K562 (cell line): ENCODE measurements at regions not wholly inside any gene's neighbourhood (a gene's known extent, or its start where the extent isn't known, plus 50 kb on each side); places are given as distances from the start of the nearest gene placed in this dataset.

Experiments
- ATAC-seq: fragments of 200-7000 bp; cut with Tn5 transposase; 3 replicates; pipeline ENCODE4 v1.9.1; 2020; ENCODE audit warnings: moderate library complexity
- BruUV-seq: library from RNA; stranded (reverse); fragments of 400-500 nt; replicated peaks from 2 replicates; lab custom pipeline; 2021; lab: Mats Ljungman, UMichigan
- CTCF ChIA-PET: fragments of 300-600 bp; formaldehyde crosslinking; extraction: SDS; loops from one replicate; lab custom pipeline; 2021; ENCODE audit warnings: low intra/inter-chr PET ratio; lab: Yijun Ruan, JAX
- POLR2A ChIA-PET: fragments of 300-600, 350-650 bp; sonication (Branson Sonifier 250); formaldehyde crosslinking; extraction: SDS; loops from one replicate; lab custom pipeline; 2021; ENCODE audit warnings: antibody characterized with exemption, inconsistent platforms; lab: Yijun Ruan, JAX
- DNase-seq, 4 experiments: peaks; one replicate each; pipeline versions ENCODE4 v3.0.0 to v3.0.0-alpha.2; 2011 to 2018; ENCODE audit warnings: low spot score in 3 of 4, mixed read lengths in 3 of 4; ENCODE audit errors: extremely low read depth in 1 of 4
- FAIRE-seq: peaks from 2 replicates; lab custom pipeline; 2011; peaks lifted over from hg19 to GRCh38; lab: Jason Lieb, UNC
- H2AFZ ChIP-seq: 2 replicates; pipeline ENCODE4 v1.6.0; 2011; ENCODE audit warnings: low read depth, low read length, control low read depth, inconsistent platforms
- H3K27ac ChIP-seq: fragments of 200-600 bp; 3 replicates; pipeline ENCODE4 v1.8.0; 2011; ENCODE audit warnings: low read depth, mild to moderate bottlenecking, control low read depth, inconsistent platforms, low read length, moderate library complexity, mixed read lengths; ENCODE audit errors: extremely low read depth
- H3K27me3 ChIP-seq, 2 experiments: fragments of 300-600 bp in 1 of 2; 2 replicates in 1 of 2; 3 replicates in 1 of 2; pipeline versions ENCODE4 v1.6.0 to v1.8.0; 2011; ENCODE audit warnings: inconsistent platforms in 2 of 2, low read length in 2 of 2, mild to moderate bottlenecking in 1 of 2, mixed read lengths in 1 of 2, moderate library complexity in 1 of 2; ENCODE audit not compliant: control insufficient read depth in 2 of 2, insufficient read depth in 2 of 2
- H3K36me3 ChIP-seq: fragments of 300-600 bp; 3 replicates; pipeline ENCODE4 v1.8.0; 2011; ENCODE audit warnings: mild to moderate bottlenecking, low read length, inconsistent platforms; ENCODE audit not compliant: control insufficient read depth, insufficient read depth
- H3K4me1 ChIP-seq, 2 experiments: fragments of 200-600 bp in 1 of 2; replicated peaks in 1 of 2; 2 replicates in 1 of 2; 3 replicates in 1 of 2; pipeline versions ENCODE4 v1.5.1 to v1.8.0; 2011; ENCODE audit warnings: inconsistent platforms in 2 of 2, low read length in 2 of 2, mild to moderate bottlenecking in 1 of 2, mixed read lengths in 1 of 2, moderate library complexity in 1 of 2; ENCODE audit not compliant: control insufficient read depth in 2 of 2, insufficient read depth in 2 of 2
- H3K4me2 ChIP-seq: 2 replicates; pipeline ENCODE4 v1.6.1; 2011; ENCODE audit warnings: low read length, control low read depth, inconsistent platforms, mixed read lengths; ENCODE audit not compliant: insufficient read depth
- H3K4me3 ChIP-seq: fragments of 200-600 bp; sonication (generic), shearing (Covaris generic); 2 replicates; pipeline ENCODE4 v1.5.1; 2016; ENCODE audit warnings: control low read depth, inconsistent platforms
- H3K79me2 ChIP-seq: fragments of 200-600 bp; 3 replicates; pipeline ENCODE4 v1.8.0; 2011; ENCODE audit warnings: low read length, inconsistent platforms; ENCODE audit not compliant: control insufficient read depth, insufficient read depth
- H3K9ac ChIP-seq, 2 experiments: 2 replicates each; pipeline versions ENCODE4 v1.6.0 to v1.6.1; 2011; ENCODE audit warnings: low read depth in 2 of 2, low read length in 2 of 2, control low read depth in 1 of 2, inconsistent platforms in 1 of 2, mild to moderate bottlenecking in 1 of 2, mixed read lengths in 1 of 2; ENCODE audit not compliant: insufficient read depth in 1 of 2
- H3K9me1 ChIP-seq: one replicate; pipeline ENCODE4 v1.6.0; 2011; ENCODE audit warnings: inconsistent platforms, mild to moderate bottlenecking, low read length, moderate library complexity; ENCODE audit not compliant: control insufficient read depth, insufficient read depth
- H3K9me3 ChIP-seq: replicated peaks from 2 replicates; pipeline ENCODE4 v1.5.1; 2011; ENCODE audit warnings: low read depth, low read length, inconsistent platforms; ENCODE audit not compliant: control insufficient read depth, insufficient read depth
- H4K20me1 ChIP-seq: replicated peaks from 2 replicates; pipeline ENCODE4 v1.6.1; 2011; ENCODE audit warnings: low read length, inconsistent platforms, mixed read lengths; ENCODE audit not compliant: control insufficient read depth, insufficient read depth
- FUS ChIP-seq: fragments of 200-400 bp; formaldehyde crosslinking; optimal IDR thresholded peaks from 2 replicates; pipeline ENCODE3; 2017; ENCODE audit warnings: low read depth, low read length
- HDAC2 ChIP-seq: fragments of 450-650 bp; IDR thresholded peaks from 2 replicates; pipeline ENCODE4 v1.6.1; 2016; ENCODE audit warnings: mild to moderate bottlenecking
- HMG20A ChIP-seq: fragments of 450-650 bp; formaldehyde crosslinking; conservative IDR thresholded peaks from 2 replicates; pipeline ENCODE4 v1.4.0; 2020; ENCODE audit warnings: mild to moderate bottlenecking, mixed read lengths
- NEUROD1 ChIP-seq: fragments of 150-350 bp; IDR thresholded peaks from 2 replicates; pipeline ENCODE4 v1.6.1; 2014; ENCODE audit warnings: borderline replicate concordance, low read length, low read depth; ENCODE audit not compliant: partially characterized antibody
- NUFIP1 ChIP-seq: fragments of 450-650 bp; IDR thresholded peaks from 2 replicates; pipeline ENCODE4 v1.6.1; 2018; ENCODE audit not compliant: partially characterized antibody
- PML ChIP-seq: IDR thresholded peaks from 2 replicates; pipeline ENCODE4 v1.6.1; 2012; ENCODE audit warnings: low read length, inconsistent platforms
- RBM25 ChIP-seq: fragments of 200-400 bp; formaldehyde crosslinking; IDR thresholded peaks from 2 replicates; pipeline ENCODE4 v1.6.1; 2018; ENCODE audit warnings: low read length, low read depth, moderate library complexity; ENCODE audit not compliant: severe bottlenecking
- TBP ChIP-seq: optimal IDR thresholded peaks from 2 replicates; pipeline ENCODE3; 2011; ENCODE audit warnings: low read depth, low read length, improper control_type of control experiment
- THRAP3 ChIP-seq: fragments of 450-650 bp; IDR thresholded peaks from 2 replicates; pipeline ENCODE4 v1.6.1; 2016; ENCODE audit warnings: mild to moderate bottlenecking, inconsistent platforms, borderline replicate concordance
- XRCC3 ChIP-seq: fragments of 450-650 bp; IDR thresholded peaks from 2 replicates; pipeline ENCODE4 v1.6.1; 2017; ENCODE audit warnings: mild to moderate bottlenecking, moderate library complexity
- ZC3H11A ChIP-seq: IDR thresholded peaks from 2 replicates; pipeline ENCODE4 v1.6.1; 2012; ENCODE audit warnings: low read depth, low read length, improper control_type of control experiment
- ZKSCAN8 ChIP-seq: fragments of 200-800 bp; sonication (Bioruptor generic); IDR thresholded peaks from 2 replicates; pipeline ENCODE4 v1.6.1; 2016; ENCODE audit warnings: missing genetic modification characterization, missing compliant biosample characterization
- ZNF778 ChIP-seq: fragments of 450-650 bp; formaldehyde crosslinking; IDR thresholded peaks from 2 replicates; pipeline ENCODE4 v1.4.0; 2020; ENCODE audit warnings: mild to moderate bottlenecking, moderate library complexity
- WGBS: fragments of 100-300 bp; shearing (Covaris generic); methylation state at CpG from one replicate; pipeline ENCODE4 v1.1.6; 2016; ENCODE audit warnings: low coverage, mixed read lengths; ENCODE audit not compliant: insufficient coverage; ENCODE audit errors: missing lambda C conversion rate; 5-methylcytosine and 5-hydroxymethylcytosine counted together
- in situ Hi-C: fragments of 300-500 bp; cut with MboI; formaldehyde crosslinking; loops from 4 replicates; pipeline ENCODE4 v1.15.0; 2018; ENCODE audit warnings: inconsistent platforms, mixed read lengths
- intact Hi-C: fragments of 100-400 bp; cut with micrococcal nuclease; formaldehyde crosslinking; loops from 2 replicates; pipeline ENCODE4 v1.14.2; 2022
- TF ChIP-seq, protein P1 (sequence below): fragments of 250-450 bp; sonication (Bioruptor Pico); IDR thresholded peaks from 2 replicates; pipeline ENCODE4 v1.4.0; 2020; ENCODE audit warnings: mild to moderate bottlenecking
- TF ChIP-seq, protein P2 (sequence below): IDR thresholded peaks from 3 replicates; pipeline ENCODE4 v1.6.1; 2011; ENCODE audit warnings: borderline replicate concordance, mild to moderate bottlenecking; ENCODE audit not compliant: insufficient read length, insufficient read depth
- TF ChIP-seq, protein P3 (sequence below): fragments of 450-650 bp; IDR thresholded peaks from 2 replicates; pipeline ENCODE4 v1.6.1; 2014; ENCODE audit warnings: low read depth, mild to moderate bottlenecking, moderate library complexity, borderline replicate concordance

DNA sequence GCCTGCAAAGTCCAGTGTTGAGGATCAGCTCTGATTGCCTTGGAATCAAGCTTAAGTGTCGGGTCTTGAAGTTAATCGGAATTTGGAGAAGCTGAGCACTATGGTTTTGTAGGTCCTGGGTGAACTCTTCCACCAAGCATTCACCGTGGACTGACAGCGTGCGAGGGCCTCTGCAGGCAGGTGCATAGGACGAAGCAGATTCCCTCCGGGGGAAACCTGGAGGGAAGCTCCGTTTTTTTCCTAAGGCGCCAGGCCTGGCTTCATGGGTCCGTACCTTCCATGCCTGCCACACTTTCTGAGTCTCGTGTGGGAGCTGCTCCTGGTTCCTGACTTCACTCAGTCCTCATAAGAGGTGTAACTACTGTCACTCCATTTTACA is 170.1 kb downstream of the CRYBB2 start:
- Histone ChIP-seq H2AFZ (no peak overlapping the region), H3K9me3 (no peaks in the 10 kb centered on the region), H3K9ac (no peak overlapping the region; a peak in 1 of 4 replicates), H3K36me3 (no peaks in the 10 kb centered on the region), H3K4me1 (peaks cover 0 to 20% of the 10 kb centered on the region in 2 experiments; a peak in 2 of 5 replicates), H3K4me3 (no peak overlapping the region), H3K9me1 (no peaks in the 10 kb centered on the region), H3K79me2 (peaks cover 20% of the 10 kb centered on the region), H3K27me3 (no peaks in the 10 kb centered on the region), H3K27ac (no peak overlapping the region), H3K4me2 (no peak overlapping the region), H4K20me1 (peaks cover 41% of the 10 kb centered on the region)
- POLR2A ChIA-PET, result interaction anchor here (1.6 kb wide), 1 partner anchor 12 kb away, joined by 7 read pairs; no protein-coding TSS in a partner anchor
- in situ Hi-C loops (no loop called here), intact Hi-C loops (no loop called here)
- CTCF ChIA-PET, result no interaction called here
- FAIRE-seq (no peak), DNase-seq (no peak), ATAC-seq (no peak)
- TF ChIP-seq HMG20A (CRISPR knock-in tag), result no peak
- TF ChIP-seq NUFIP1, result no peak
- no peak for TF ChIP-seq TBP
- no peak for TF ChIP-seq THRAP3
- TF ChIP-seq, protein P1, sequence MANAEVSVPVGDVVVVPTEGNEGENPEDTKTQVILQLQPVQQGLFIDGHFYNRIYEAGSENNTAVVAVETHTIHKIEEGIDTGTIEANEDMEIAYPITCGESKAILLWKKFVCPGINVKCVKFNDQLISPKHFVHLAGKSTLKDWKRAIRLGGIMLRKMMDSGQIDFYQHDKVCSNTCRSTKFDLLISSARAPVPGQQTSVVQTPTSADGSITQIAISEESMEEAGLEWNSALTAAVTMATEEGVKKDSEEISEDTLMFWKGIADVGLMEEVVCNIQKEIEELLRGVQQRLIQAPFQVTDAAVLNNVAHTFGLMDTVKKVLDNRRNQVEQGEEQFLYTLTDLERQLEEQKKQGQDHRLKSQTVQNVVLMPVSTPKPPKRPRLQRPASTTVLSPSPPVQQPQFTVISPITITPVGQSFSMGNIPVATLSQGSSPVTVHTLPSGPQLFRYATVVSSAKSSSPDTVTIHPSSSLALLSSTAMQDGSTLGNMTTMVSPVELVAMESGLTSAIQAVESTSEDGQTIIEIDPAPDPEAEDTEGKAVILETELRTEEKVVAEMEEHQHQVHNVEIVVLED, result no peak
- TF ChIP-seq, protein P2, sequence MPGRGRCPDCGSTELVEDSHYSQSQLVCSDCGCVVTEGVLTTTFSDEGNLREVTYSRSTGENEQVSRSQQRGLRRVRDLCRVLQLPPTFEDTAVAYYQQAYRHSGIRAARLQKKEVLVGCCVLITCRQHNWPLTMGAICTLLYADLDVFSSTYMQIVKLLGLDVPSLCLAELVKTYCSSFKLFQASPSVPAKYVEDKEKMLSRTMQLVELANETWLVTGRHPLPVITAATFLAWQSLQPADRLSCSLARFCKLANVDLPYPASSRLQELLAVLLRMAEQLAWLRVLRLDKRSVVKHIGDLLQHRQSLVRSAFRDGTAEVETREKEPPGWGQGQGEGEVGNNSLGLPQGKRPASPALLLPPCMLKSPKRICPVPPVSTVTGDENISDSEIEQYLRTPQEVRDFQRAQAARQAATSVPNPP, result no peak
- no peak for TF ChIP-seq FUS
- TF ChIP-seq, protein P3, sequence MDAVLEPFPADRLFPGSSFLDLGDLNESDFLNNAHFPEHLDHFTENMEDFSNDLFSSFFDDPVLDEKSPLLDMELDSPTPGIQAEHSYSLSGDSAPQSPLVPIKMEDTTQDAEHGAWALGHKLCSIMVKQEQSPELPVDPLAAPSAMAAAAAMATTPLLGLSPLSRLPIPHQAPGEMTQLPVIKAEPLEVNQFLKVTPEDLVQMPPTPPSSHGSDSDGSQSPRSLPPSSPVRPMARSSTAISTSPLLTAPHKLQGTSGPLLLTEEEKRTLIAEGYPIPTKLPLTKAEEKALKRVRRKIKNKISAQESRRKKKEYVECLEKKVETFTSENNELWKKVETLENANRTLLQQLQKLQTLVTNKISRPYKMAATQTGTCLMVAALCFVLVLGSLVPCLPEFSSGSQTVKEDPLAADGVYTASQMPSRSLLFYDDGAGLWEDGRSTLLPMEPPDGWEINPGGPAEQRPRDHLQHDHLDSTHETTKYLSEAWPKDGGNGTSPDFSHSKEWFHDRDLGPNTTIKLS, result no peak
- TF ChIP-seq XRCC3, result no peak
- TF ChIP-seq HDAC2, result no peak
- TF ChIP-seq ZKSCAN8 (CRISPR knock-in tag), result no peak
- TF ChIP-seq ZNF778 (CRISPR knock-in tag), result no peak
- no peak for TF ChIP-seq ZC3H11A
- TF ChIP-seq PML, result no peak
- no peak for TF ChIP-seq RBM25
- no peak for TF ChIP-seq NEUROD1
- BruUV-seq, result no TSS peak
- WGBS, result 90% methylated on average over 10 of the region's 11 CpGs
